Epidermal melanocyte (primary cell): ENCODE measurements at regions not wholly inside any gene's neighbourhood (a gene's known extent, or its start where the extent isn't known, plus 50 kb on each side); places are given as distances from the start of the nearest gene placed in this dataset.
"Not testable (repeated sequence)": the region's sequence is repeated elsewhere in the genome, so short reads cannot be mapped to it uniquely, and the experiment has no call there.

ENCODE experiments used
- DNase-seq: peaks from one replicate; pipeline ENCODE4 v3.0.0; 2011; ENCODE audit warnings: low spot score; ENCODE audit not compliant: insufficient read length

DNA sequence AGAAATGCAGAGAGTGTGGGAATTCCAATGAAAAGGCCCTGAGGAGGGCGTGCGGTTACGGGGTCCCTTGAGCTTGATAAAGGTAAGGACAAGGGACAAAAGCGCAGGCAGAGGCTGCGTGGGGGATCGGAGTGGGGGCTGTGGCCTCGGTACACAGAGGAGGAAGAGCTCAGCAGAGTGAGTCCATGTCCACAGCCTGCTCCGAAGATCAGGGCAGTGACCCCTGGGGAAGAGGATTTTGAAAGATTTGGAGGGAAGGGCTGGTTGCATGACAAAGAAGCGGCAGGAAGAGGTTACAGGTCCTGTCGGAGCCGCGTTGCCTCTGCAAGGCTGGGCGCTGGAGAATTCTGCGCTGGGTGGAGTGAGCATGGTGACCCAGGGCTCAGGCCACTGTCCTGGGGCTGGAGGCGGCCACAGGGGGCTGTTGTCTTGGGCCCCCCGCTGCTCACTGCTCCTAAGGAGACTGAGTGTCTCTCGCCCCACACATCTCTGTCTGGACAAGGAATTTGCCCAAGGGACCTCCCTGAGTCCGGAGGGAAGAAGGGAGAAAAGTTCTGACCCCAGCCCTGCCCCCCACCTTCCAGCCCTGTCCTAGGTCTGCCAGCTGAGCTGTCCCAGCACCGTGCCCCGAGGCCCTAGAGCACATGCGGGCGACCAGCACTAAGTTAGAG lies 69.8 kb upstream of the INSIG1 start:
- DNase-seq: no peak

DNA sequence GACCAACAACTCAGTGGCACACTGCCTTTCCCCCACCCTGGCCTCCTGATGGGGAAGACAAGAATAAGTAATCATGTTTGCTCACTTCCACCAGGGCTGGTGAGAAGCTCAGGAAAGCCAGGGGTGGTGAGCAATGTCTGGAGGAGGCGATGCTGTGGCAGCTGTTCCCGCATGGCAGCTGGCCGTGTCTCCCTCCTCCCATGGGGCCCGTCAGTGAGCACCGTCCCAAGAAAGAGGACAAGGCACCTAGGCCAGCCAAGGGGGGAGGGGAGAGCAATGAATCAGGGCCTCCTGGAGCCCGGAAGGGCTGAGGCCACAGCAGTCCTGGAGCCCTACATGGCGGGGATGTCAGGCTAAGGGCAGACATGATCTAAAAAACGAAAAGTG lies 69.2 kb upstream of the INSIG1 start:
- no peak for DNase-seq

DNA sequence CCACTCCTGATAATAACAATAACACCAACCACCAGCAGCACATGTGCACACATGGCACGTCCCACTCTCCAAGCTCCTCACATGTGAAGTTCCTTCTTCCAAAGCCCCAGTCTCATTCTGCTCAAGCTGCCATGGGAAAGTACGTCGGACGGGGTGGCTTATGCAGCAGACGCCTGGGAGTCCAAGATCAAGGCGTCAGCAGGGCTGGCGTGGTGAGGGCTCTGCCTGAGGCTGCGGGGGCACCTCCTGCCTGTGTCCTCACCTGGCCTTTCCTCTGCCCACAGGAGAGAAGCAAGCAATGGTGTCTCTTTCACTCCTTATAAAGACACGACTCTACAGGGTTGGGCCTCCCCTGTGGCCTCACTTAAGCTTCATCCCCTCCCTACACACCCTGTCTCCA lies 68.8 kb upstream of the INSIG1 start:
- no peak for DNase-seq

DNA sequence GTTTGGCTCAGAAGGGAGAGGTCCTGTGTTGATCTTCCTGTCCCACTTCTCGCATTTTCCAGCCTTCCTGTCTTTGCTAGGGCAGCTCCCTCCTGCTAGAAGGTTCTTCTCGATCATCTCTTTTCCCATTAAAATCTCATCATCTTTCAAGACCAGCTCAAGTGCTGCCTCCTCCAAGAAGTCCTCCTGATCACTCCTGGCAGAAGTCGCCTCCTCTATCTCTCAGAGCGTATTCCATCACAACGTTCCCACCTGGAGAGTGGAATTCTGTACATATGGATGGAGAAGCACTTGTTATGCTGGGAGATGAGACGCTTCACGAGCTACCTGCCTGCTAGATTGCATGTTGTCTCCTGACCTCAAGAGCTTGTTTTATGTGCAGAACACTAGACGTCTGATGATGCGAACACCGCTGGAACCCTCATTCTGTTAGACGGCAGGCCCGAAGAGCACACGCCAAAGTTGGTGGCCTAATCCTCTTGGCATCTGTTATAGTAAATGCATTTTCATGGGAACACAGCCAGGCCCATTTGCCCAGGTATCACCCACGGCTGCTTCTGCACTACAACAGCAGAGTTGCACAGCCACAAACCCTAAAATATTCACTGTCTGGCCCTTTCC lies 68.0 kb upstream of the INSIG1 start:
- DNase-seq: no peak

DNA sequence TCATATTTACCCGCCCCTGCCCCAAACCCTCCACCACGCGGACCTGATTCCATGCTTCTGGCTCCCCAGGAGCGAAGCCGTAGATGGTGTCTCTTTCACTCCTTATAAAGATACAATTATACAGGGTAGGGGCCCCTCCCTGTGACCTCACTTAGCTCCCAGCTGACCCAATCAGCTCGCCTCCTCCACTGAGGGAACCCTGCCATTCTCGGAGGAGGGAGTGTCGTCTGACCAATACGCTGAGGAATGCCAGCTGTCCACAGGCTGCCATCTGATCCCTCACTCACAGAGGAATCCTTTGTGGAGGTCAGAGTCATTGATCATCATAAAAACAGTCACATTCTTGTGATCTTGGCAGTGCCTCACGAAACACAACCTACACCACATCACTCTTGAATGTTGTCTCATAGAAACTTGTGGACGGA lies 67.5 kb upstream of the INSIG1 start:
- DNase-seq: peak; percentile 100

DNA sequence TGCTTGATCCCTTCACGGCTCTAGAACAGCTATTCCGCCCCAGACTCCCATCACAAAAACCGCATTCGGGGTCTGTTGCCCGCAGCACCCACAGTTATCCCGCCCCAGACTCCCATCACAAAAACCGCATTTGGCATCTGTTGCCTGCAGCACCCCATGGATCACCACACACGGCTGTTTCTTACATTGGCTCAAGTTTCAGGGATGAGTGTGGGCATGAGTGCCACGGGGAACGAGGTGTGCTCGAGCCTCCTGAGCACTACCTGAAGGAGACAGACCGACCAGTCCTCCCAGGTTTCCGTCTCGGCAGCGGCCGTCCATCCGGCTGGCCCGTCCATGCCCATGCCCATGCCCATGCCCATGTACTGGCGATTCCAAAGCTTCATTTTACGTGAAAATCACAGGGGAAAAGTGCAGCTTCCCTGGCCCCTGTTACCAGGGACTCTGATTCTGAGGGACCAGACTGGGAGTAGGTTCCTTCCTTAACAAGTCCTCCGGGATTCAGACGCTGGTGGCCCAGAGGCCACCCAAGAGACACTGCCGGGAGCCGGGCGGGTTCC lies 66.4 kb upstream of the INSIG1 start:
- no peak for DNase-seq

DNA sequence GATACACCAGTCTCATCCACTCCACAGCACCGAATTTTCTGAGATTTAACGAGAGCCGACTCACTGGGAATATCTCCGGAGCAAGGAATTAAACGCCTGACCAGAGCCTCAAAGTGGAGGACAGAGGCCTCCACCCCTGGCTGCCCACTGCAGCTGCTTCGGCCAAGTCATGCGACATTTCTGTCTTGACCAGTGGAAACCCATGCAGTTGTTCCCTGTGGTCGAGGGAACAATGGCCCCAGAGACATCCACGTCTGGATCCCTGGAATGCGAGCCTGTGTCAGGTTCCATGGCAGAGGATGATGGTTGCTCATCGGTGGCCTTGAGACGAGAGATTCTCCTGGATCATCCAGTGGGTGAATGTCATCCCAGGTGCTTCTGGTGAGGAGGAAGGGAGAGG lies 65.7 kb upstream of the INSIG1 start:
- DNase-seq: no peak

DNA sequence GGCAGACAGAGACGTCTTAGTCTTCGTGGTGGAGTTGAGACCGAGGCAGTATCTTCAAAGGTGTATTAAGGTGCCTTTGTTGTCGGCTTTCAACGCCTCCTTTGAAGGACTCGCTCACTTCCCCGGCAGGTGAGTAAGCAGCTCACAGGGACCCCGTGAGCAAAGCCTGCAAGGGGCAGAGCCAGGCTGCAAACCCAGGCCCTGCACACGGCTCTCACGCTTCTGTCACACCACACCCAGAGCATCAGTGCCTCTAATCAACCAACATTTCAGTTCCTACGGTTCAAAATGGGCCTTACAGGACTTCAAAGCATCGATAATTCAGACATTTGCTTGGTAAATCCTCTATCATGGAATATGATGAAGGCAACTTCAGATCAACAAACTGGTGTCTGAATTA lies 64.8 kb upstream of the INSIG1 start:
- DNase-seq: no peak

DNA sequence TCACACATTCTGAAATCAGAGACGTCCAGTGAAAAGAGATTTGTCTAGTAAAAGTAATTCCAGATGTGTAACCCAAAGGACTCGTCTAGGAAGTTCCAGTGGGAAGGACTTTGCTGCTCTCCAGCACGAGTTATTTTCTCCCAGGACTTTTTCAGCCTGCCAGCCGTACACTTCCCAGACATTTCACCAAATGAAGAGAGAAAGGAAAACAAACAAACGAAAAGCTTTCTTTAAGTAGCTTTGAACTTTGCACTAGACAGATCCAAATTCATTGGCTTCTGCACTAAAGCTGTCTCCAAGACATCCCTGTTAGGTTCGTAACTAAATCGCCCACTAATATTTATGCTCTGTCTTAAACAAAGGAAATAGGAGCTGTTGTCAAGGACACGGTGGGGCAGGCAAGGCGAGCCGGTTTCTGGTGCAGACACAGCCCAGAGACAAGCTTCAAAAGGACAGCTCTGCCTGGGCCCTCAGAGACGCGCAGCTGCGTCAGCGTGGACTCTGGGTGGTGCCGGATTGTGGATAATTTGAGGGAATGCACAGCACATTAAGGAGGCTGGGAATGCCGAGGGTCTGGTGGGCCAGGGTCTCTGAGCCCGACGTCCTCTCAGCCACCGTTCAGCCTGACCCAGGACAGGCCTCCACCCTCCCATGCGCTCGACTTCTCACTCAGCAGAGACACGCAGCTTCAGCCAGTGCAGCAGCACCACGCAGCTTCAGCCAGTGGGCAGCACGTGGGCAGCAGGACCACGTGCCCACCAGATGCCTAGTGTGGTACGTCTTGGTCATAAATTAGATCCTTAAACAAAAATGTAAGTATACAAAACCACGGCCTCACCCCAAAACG lies 64.1 kb upstream of the INSIG1 start:
- DNase-seq: peak; percentile 23

DNA sequence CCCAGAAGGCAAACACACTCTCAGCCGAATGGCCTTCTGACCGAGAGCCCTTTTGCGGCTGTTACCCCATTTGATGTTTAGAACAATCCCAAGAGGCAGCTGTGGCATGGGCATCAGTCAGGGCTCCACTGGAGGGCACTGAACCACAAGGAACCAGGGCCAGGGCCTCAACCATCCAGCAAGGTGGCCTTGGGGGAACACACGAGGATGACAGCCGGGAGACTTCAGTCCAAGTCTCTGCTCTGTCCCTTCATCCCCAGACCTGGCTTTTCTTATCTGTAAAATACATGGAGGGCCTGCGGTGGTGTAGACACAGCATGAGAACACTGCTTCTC lies 63.6 kb upstream of the INSIG1 start:
- DNase-seq: no peak

DNA sequence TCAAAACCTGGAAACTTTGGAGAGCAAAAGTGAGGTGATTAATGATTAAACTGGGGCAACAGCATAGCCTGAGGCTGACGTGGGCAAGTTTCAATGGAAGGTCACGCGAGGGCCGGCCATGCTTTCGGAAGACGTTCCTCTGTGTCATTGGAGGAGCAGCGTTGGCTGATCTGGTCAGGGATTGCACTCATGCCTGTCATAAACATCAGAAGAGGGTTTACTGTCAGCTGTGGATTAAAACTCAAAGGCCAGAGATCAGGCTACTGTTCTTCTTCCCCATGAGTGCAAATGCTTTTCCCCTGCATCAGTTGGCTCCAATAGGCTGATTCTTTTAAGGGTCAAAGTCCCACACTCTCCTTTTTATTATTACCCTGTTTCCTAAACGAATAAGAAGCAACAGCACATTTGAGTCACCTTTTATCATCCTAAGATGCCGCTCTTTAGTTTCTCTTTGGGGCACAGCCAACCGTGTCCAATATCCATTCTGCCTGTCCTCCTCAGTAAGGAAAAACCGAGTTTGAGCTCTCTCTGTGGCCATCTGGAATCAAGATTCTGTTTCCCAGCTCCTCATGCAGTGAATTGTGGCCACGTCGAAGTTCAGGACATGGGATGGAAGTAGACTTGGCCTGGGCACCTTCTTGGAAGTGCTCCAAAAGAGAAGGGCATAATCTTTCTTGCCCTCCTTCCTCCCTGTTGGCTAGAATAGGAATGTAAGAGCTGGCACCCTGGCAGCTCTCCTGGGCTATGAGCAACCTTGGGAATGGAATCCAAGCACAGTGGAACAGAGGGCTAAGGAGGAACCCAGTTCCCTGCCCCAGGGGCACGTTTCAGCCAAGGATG lies 62.5 kb upstream of the INSIG1 start:
- no peak for DNase-seq

DNA sequence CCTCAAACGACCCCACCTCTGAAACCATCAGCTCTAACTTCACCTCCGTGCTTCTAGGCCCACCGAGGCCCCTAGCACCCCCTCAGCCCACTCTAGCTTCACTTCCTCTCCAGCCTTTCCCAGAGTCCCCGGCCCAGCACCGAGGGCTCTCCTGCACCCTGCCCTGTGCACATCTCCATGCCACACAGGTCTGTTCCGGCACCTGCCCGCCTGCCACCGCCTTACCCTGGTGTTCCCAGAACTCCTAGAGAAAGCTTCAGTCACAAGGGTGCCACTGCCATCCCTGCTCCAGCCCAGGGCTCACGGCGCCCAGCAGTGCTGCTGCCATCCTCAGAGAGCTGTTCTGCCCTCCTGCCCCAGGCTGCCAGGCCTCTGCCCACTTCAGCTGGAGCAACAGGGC lies 61.3 kb upstream of the INSIG1 start:
- DNase-seq: no peak

DNA sequence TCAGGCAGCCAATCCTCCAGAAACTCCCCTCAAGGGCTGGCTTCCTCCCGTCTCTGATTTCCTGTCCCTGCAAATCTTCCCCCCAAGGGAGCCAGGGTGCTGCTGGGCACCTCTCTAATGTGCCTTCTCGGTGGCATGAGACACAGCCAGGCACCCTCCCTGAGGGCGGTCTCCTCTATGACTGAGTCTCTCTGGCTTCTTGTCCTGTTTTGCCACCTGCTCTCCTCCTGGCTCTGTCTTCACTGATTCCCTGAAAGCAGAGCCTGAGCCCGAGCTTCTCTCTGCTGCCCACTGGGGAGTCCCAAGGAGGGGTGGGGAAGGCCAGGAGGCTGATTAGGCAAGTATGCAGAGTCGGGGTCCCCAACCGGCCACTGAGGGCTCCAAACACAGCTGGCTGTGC lies 60.4 kb upstream of the INSIG1 start:
- no peak for DNase-seq

DNA sequence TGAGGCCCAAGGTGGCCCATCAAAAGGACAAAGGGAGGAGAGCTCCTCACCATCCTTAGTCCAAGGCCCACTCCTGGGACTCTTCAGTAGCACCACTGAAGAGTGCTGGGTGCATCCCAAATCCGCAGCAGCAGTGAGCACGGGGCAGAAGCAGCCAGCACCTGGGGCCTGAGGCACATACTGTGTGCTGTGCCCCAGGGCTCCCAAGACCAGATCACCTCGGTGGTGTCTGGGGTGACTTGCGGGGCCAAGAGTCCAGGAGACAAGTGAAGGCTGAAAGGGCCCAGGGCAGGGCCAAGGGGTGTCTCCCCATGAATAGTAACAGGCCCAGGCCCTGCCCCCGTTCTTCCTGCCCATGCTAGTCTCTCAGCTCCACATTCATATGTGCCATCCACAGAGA lies 59.9 kb upstream of the INSIG1 start:
- no peak for DNase-seq

DNA sequence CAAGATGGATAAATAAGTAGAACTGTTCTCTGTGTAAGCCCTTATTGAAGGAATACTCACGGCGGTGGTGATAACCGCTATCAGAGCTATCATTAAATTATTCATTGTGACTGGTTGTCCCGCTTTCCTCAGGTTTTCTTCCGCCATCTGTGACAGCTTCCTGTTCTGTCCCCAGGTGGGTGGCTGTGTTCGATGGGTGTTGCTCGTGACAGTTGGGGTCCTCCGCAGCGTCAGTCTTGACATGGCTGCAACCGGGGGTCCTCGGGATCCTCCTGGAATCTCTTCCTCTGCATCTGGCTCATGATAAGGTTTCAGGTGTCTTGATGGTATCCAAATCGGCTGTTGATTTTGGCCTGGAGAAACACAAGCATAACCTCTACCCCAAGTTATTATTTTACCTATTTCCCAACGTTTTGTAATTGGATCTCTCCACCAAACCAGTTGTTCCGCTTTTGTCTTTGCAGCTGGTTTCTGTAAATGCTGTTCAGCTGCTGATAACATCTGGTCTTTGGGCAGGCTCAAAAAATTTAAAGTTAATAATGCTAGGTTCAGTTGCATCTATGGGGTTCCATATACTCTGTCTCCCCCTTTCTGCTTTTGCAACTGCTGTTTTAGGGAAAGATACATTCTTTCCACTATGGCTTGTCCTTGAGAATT lies 58.1 kb upstream of the INSIG1 start:
- not testable (repeated sequence) for DNase-seq

DNA sequence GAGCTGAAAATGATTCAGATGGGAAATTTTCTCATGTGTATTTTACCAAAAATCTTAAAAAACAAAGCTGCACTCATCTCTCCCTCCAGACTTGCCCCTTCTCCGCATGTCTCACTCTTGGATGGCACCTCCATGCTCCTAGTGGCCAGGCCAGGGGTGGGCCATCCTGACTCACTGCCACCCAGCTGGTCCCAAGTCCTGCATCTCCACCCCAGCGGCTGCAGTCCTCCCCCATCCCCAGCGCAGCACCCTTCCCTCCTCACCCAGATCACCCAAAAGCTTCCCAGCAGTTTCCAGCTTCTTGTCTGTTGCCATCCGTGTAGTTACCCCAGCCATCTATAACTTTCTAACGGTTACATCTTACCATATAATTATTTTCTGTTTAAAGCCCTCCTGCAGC lies 53.0 kb upstream of the INSIG1 start:
- DNase-seq: no peak

DNA sequence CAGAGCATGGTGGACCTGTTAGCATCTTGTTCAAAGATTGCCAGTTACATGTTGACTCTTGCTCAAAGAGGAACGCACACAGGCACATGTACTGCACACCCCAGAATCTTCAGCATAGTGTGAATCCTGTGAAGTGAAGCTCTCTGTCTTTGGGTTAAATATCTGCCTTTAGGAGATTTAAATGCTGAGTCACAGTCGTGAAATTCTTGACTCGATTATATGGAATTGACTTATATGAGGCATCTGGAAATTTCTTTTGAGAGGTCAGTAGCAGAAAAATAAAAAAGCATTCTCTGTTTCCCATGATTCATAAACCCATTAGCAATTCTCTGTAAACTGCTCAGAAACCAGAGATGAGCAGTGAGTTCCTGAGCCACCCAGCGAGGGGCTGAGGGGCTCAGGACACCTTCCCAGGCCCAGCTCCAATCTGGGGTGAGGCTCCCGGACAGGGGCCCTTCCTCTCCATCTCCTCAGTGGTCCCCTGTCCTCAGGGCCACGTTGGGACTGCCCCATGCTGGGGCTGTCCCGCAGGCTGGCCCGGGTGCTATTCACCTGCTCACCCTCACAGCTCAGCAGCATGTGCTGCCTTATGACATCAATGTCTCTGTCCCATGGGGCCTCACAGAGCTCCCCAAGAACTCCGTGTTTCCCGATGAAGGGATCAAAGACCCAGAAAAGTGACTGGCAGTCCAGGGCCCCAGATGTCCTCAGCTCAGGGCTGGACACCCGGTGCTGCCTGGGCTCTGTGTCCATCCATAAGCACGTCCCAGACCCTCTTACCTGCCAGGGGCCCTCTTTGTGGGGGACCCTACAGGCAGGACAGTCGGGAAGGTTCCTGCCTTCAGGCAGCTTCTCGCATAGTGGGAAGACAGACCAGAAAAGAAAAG lies 50.0 kb upstream of the INSIG1 start:
- no peak for DNase-seq
